Stomach (tissue), 4 donors: ENCODE measurements at regions not wholly inside any gene's neighbourhood (a gene's known extent, or its start where the extent isn't known, plus 50 kb on each side); places are given as distances from the start of the nearest gene placed in this dataset.

ENCODE experiments used
- CTCF ChIP-seq, 7 experiments: fragments of 450-650 bp in 4 of 7; fragments of 200-600 bp in 3 of 7; sonication (generic) in 3 of 7; IDR thresholded peaks; one replicate each; pipeline ENCODE4 v1.5.1; 2016 to 2019; ENCODE audit warnings: antibody characterized with exemption in 7 of 7, control low read depth in 2 of 7, mild to moderate bottlenecking in 1 of 7
- EP300 ChIP-seq: sonication (generic); formaldehyde crosslinking; IDR thresholded peaks from one replicate; pipeline ENCODE4 v1.6.1; 2017; ENCODE audit warnings: antibody characterized with exemption
- POLR2A ChIP-seq, 4 donors: fragments of 450-650 bp; IDR thresholded peaks; one replicate each; pipeline ENCODE4 v1.6.1; 2016; ENCODE audit warnings: antibody characterized with exemption in 4 of 4, control low read depth in 2 of 4, mild to moderate bottlenecking in 1 of 4, moderate library complexity in 1 of 4
- POLR2AphosphoS5 ChIP-seq, 3 donors: sonication (generic); formaldehyde crosslinking; IDR thresholded peaks; one replicate each; pipeline ENCODE4 v1.6.1; 2016; ENCODE audit warnings: antibody characterized with exemption in 3 of 3

- TF ChIP-seq CTCF (IDR thresholded peaks at IDR 0.05) = no peak
- TF ChIP-seq POLR2AphosphoS5 (IDR thresholded peaks at IDR 0.05) = no peak
- TF ChIP-seq POLR2A (IDR thresholded peaks at IDR 0.05) = no peak
- no peak for TF ChIP-seq EP300
Measured at GRCh38 chr14:66099931-66100330, 386.2 kb upstream of the CCDC196 start.
